Cardiac fibroblast (primary cell): ENCODE measurements at regions not wholly inside any gene's neighbourhood (a gene's known extent, or its start where the extent isn't known, plus 50 kb on each side); places are given as distances from the start of the nearest gene placed in this dataset.

Source experiments
- DNase-seq, 2 donors: peaks; one replicate each; pipeline versions ENCODE4 v3.0.0 to v3.0.0-alpha.2; 2010; ENCODE audit warnings: low read depth in 2 of 2
- H3K4me3 ChIP-seq, 2 donors: replicated peaks in 1 of 2; 1 replicate in 1 of 2; 2 replicates in 1 of 2; pipeline ENCODE4 v1.5.1; 2011; ENCODE audit warnings: low read depth in 2 of 2, low read length in 2 of 2, mild to moderate bottlenecking in 2 of 2, moderate library complexity in 1 of 2
- TF ChIP-seq, protein P1 (sequence below): IDR thresholded peaks from one replicate; pipeline ENCODE4 v1.5.1; 2011; ENCODE audit warnings: low read depth, mild to moderate bottlenecking, low read length, inconsistent platforms

DNA sequence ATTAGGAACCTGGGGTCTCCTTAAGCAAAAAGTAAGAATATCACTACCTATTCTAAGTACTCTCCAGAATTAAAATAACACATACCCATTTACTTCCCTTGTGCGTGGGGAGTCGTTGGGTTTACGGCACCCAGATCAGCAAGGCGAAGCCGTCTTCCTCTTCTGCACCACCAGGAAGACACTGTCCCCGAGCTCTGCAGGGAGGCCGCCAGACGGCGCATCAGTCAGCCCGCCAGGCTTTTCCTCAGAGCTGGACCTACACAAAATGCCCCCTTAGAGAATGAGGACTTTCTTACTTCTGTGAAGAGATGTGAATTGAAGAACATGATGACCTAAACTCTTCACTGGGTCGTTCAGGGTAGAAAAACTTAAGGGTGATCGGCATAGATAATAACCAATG lies 526.5 kb downstream of the GALR1 start:
- DNase-seq: no peak
- no peak overlapping the region for H3K4me3 ChIP-seq
- TF ChIP-seq, protein P1, sequence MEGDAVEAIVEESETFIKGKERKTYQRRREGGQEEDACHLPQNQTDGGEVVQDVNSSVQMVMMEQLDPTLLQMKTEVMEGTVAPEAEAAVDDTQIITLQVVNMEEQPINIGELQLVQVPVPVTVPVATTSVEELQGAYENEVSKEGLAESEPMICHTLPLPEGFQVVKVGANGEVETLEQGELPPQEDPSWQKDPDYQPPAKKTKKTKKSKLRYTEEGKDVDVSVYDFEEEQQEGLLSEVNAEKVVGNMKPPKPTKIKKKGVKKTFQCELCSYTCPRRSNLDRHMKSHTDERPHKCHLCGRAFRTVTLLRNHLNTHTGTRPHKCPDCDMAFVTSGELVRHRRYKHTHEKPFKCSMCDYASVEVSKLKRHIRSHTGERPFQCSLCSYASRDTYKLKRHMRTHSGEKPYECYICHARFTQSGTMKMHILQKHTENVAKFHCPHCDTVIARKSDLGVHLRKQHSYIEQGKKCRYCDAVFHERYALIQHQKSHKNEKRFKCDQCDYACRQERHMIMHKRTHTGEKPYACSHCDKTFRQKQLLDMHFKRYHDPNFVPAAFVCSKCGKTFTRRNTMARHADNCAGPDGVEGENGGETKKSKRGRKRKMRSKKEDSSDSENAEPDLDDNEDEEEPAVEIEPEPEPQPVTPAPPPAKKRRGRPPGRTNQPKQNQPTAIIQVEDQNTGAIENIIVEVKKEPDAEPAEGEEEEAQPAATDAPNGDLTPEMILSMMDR: no peak

DNA sequence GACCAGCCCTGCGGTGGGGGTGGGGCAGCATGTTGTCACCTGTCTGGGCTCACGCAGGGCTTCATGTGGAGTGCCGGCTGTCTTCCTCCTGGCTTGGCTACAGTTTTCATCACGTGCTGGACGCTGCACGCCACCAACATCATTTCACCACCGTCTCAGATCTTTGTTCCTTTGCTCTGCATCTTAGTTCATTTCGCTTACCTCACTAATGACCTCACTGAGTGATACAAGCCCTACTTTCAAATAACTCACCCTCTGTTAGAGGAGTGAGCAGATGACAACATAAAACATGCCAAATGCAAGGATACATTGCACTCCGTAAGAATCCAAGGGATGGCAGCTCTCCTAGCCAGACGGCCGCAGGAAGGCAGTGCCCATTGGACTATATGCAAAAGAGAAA lies 527.5 kb downstream of the GALR1 start:
- no peak for DNase-seq

DNA sequence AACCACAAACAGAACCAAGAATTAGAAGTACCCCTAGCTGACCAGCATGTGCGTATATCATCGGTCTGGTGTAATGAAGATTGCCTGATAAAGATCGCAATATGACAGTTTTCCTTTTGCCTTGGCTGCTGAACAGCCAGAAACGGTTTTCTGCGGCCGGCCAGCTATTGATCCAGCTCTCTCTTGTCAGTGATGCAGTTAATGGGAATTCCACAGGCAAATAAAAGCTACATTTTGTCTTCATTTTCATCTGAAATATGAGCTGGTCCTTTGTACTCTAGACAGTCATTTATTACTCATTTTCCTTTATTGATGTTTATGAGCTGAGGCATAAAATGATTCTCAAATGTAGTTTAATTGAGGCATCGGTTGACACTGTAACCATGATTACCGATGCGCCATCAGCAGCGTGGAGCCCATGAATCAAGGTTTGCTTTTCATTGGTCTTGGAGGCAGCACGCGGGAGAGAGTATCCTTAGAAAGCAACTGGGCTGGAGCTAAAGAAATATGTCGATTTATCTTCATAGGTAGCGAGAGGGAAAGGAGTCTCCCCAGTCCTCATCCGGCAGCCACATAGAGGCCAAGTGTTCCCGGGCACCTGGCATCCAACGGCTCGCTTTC lies 535.2 kb downstream of the GALR1 start:
- TF ChIP-seq, protein P1: no peak
- DNase-seq: no peak
- no peak overlapping the region for H3K4me3 ChIP-seq

More for the DNA sequence above, 527.5 kb downstream of the GALR1 start:
- TF ChIP-seq, protein P1: no peak
- no peak overlapping the region for H3K4me3 ChIP-seq

DNA sequence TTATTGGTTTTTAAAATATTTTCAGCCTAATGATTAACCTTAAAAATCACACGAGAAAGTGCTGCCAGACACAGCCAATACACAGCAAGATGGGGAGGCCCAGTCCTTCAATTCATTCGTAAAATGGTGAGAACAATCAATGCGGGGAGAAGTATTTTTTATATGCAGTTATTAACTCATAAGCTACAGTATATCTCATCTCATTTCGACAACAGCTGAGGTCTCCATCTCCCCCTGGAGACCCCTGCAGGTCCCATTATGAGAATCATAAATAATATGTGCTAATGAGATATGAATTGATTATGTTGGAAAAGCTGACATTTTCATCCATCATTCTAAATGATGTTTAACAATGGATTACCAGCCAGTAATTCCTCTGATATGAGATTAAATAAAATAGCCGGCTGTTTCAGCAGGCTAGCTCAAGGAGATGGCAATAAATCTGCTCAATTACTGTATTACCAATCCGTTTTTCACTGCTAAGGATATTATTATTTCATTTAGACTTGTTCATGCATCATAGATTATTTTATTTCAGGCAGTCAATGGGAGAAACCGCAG lies 535.8 kb downstream of the GALR1 start:
- TF ChIP-seq, protein P1: no peak
- no peak overlapping the region for H3K4me3 ChIP-seq

DNA sequence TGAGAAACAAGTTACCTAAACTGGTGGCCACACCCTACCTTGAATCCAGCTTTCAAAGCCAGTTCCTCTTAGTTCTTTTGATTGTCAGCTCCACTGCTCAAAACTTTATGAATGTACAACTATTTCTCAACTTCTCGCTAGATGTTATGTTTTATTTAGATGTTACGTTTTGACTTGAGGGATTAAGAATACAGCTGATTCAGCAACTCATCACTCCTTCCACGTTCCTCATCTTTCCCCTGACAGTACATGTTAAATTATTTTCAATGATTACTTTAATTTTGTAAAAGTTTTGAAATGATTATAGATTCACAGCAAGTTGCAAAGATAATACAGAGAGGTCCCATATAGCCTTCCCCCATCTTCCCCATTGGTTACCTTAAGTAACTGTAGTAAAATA lies 553.4 kb downstream of the GALR1 start:
- TF ChIP-seq, protein P1: no peak
- H3K4me3 ChIP-seq: no peak overlapping the region
- DNase-seq: no peak

More for the DNA sequence above, 535.8 kb downstream of the GALR1 start:
- no peak for DNase-seq

DNA sequence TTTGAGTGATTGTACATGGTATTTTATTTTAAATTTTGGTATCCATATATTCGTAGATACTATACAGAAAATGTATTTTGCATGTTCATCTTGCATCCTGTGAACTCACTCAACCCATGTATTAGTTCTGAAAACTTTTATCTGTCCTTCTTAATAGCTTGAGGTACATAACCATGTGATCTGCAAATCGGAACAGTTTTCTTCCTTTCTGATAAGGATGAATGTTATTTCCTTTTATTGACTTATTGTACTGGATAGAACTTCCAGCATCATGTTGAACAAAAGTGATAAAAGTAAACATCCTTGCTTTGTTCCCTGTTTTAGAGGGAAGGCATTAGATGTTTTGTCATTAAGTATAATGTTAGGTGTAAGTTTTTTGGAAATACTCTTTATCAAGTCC lies 554.7 kb downstream of the GALR1 start:
- TF ChIP-seq, protein P1: no peak
- no peak overlapping the region for H3K4me3 ChIP-seq
- no peak for DNase-seq

DNA sequence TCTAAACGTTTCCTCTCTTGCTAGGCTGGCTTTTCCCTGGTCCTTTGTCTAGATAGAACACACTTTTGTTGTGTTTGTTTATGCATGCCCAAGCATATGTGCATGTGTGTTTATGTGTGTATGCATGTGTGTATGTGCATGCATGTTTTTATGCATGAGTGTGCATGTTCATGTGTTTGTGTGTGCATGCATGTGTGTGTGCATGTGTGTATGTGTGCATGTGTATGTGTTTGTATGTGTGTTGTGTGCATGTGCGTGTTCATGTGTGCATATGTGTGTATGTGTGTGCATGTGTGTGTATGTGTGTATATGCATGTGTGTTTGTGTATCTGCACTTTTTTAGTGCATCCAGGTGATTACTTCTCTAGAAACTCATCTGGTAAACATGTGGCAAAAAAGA lies 558.0 kb downstream of the GALR1 start:
- no peak overlapping the region for H3K4me3 ChIP-seq
- TF ChIP-seq, protein P1: no peak

More for the DNA sequence above, 558.0 kb downstream of the GALR1 start:
- DNase-seq: no peak
